22Rv1 (cell line): ENCODE measurements at regions not wholly inside any gene's neighbourhood (a gene's known extent, or its start where the extent isn't known, plus 50 kb on each side); places are given as distances from the start of the nearest gene placed in this dataset.

Source experiments
- H3K27ac ChIP-seq: fragments of 450-650 bp; 2 replicates; pipeline ENCODE4 v1.5.1; 2017
- ZFX ChIP-seq: fragments of 450-650 bp; IDR thresholded peaks from 2 replicates; pipeline ENCODE4 v1.6.1; 2017; ENCODE audit warnings: antibody characterized with exemption, borderline replicate concordance
- TF ChIP-seq, protein P1 (sequence below): fragments of 450-650 bp; IDR thresholded peaks from 2 replicates; pipeline ENCODE4 v1.5.1; 2017; ENCODE audit warnings: mild to moderate bottlenecking

- TF ChIP-seq ZFX = no peak
- TF ChIP-seq, protein P1, sequence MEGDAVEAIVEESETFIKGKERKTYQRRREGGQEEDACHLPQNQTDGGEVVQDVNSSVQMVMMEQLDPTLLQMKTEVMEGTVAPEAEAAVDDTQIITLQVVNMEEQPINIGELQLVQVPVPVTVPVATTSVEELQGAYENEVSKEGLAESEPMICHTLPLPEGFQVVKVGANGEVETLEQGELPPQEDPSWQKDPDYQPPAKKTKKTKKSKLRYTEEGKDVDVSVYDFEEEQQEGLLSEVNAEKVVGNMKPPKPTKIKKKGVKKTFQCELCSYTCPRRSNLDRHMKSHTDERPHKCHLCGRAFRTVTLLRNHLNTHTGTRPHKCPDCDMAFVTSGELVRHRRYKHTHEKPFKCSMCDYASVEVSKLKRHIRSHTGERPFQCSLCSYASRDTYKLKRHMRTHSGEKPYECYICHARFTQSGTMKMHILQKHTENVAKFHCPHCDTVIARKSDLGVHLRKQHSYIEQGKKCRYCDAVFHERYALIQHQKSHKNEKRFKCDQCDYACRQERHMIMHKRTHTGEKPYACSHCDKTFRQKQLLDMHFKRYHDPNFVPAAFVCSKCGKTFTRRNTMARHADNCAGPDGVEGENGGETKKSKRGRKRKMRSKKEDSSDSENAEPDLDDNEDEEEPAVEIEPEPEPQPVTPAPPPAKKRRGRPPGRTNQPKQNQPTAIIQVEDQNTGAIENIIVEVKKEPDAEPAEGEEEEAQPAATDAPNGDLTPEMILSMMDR = no peak
- H3K27ac ChIP-seq = no peak overlapping the region
Measured at GRCh38 chr6:113647143-113647889, 209.8 kb upstream of the MARCKS start.

GRCh38 chr6:113648698-113649097, 208.4 kb upstream of the MARCKS start:
- TF ChIP-seq, protein P1 = no peak
- no peak for TF ChIP-seq ZFX
- H3K27ac ChIP-seq = no peak overlapping the region

GRCh38 chr6:113649276-113649675, 207.9 kb upstream of the MARCKS start:
- TF ChIP-seq ZFX = no peak
- TF ChIP-seq, protein P1 = no peak
- no peak overlapping the region for H3K27ac ChIP-seq

DNA sequence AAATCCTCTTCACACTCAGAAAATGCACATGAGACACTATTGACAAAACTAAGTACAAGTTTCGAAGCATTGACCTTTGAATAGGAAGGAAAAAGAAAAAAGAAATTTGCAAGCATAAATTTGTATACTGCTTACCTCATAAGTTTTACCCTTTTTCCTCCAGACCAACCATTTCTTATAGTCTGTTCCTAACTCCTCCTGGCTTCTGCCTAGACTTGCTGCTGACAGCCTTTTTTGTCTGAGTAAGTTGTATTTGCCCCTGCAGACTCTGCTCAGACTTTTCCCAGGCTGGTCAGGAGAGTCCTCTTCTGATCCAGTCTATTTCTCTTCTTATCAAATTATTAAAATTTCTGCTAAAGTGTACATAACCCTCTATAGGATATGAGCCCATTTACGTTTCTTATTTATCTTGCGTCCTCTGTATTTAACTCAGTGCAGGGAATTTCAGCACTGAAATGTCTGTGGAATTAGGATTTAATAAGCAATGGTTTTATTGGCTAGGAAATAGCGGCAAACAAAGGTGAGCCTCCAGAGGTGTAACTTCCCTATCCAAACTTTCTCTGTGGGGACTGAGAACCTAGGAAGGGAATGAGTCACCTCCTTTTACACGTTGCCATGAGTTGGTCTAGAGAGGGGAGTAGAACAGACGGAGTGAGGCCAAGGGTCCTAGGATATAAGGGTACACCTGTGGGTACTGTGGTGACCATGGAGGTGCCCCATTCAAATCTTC, 207.1 kb upstream of the MARCKS start:
- TF ChIP-seq, protein P1 = no peak
- TF ChIP-seq ZFX = no peak
- no peak overlapping the region for H3K27ac ChIP-seq

DNA sequence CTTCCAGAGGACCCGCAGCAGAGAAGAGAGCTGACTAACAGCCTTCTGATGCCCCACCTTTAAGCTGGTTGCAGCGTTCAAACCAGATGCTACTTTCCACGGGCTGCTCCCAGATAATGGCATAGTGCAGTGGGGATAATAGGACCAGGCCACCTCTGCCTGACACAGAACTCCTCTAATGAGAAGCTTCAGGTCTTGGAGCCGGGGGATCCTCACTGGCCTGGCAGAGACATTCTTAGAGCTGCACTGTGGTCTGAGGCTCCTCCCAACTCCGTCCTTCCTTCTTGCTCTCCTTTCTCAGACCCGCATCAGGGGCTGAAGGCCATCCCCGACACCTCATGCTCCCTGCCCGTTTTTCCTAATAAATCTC, 206.6 kb upstream of the MARCKS start:
- no peak for TF ChIP-seq ZFX
- TF ChIP-seq, protein P1 = no peak
- H3K27ac ChIP-seq = no peak overlapping the region

- TF ChIP-seq ZFX = no peak
- TF ChIP-seq, protein P1 = no peak
- no peak overlapping the region for H3K27ac ChIP-seq
Measured at GRCh38 chr6:113651120-113651519, 206.0 kb upstream of the MARCKS start.

DNA sequence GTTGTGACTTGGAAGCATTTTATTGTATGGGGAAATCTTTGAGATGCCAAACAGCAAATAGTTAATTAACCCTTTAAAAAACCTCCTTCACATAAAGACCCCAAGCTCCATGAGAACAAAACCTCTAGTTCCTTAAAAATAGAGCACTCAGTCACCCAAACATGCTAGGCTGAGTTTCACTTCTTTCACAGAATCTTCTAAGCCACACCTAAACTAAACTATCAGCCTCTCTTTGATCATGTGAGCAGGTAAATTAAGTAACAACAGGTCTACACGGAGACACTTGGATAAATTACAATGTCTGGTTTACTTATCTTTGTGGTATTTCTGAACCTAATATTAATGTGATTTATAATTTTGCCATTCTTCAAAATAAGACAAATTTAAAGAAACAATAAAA, 205.2 kb upstream of the MARCKS start:
- TF ChIP-seq ZFX = no peak
- TF ChIP-seq, protein P1 = no peak
- H3K27ac ChIP-seq = no peak overlapping the region
